Ecto neural progenitor cell (in vitro differentiated cells): ENCODE measurements at regions not wholly inside any gene's neighbourhood (a gene's known extent, or its start where the extent isn't known, plus 50 kb on each side); places are given as distances from the start of the nearest gene placed in this dataset.

Source experiments
- DNase-seq: peaks from one replicate; pipeline ENCODE4 v3.0.0-alpha.2; 2018; ENCODE audit warnings: low spot score

- no peak for DNase-seq
These were observed 135.1 kb upstream of the MYLIP start for GRCh38 chr6:15993716-15994228.

- no peak for DNase-seq
These were observed 138.7 kb upstream of the MYLIP start for GRCh38 chr6:15990179-15990578.

- DNase-seq, result no peak
These were observed 139.5 kb upstream of the MYLIP start for GRCh38 chr6:15989397-15989796.

GRCh38 chr6:15987569-15987968, 141.3 kb upstream of the MYLIP start:
- DNase-seq, result no peak

DNA sequence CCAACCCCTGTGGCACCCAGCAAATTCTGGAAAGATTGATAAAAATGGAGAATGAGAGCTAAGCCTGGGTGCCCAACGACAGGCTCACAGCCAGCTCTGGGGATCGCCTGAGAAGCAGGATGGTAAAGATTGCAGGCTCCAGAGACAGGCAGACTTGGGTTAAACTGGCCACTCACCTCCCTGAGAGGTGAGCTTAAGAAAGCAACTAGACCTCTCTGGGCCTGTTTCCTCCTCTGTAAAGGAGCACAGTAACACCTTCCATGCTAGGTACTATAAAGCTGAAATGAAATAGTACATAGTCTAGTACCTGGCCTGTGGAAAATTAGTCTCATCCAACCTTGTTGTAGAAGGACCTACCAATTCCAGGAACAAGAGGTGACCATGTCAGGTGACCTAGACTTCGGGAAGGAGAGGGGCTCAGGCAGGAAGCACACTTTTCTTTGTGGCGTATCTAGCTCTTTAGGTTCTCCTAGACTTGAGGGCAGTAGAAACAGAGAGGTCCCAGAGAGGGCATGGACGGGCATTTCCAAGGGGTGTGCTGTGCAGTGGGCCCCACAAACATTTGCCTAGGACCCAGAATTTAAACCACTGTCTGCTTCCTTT, 142.8 kb upstream of the MYLIP start:
- no peak for DNase-seq

DNA sequence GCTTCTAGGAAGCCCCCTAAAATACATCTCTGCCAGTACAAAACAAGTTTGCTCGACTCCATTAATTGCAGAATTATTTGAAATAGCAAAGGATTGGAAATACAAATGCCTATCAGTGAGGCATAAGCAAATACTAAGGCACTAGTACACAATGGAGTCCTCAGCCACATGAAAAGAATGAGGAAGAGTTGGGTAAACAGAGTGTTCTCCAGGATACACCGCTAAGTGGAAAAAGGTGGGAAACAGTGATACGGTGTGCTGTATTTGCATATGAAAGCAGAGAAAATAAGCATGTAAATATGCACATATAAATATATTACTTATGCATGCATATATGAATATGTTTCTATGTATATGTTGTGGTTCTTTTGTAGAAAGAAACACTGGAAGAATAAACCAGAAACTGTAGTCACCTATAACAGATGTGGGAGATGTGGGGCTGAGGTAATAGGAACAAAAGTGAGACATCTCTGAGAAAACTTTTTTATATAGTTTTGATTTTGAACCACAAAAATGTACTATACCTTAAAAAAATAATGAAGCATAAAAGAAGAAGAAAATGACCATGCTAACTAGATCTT, 143.4 kb upstream of the MYLIP start:
- DNase-seq, result no peak

DNA sequence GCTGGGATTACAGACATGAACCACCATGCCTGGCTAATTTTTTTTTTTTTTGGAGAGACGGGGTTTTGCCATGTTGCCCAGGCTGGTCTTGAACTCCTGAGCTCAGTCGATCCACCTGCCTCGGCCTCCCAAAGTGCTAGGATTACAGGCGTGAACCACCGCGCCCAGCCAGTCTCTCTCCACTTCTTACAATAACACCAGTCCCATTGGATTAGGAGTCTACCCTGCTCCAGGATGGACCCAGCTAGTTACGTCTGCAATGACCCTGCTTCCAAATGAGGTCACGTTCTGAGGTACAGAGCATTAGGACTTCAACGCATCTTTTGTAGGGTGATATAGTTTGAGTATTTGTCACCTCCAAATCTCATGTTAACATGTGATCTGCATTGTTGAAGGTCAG, 146.9 kb upstream of the MYLIP start:
- DNase-seq, result no peak

GRCh38 chr6:15980801-15981200, 148.1 kb upstream of the MYLIP start:
- DNase-seq, result no peak

DNA sequence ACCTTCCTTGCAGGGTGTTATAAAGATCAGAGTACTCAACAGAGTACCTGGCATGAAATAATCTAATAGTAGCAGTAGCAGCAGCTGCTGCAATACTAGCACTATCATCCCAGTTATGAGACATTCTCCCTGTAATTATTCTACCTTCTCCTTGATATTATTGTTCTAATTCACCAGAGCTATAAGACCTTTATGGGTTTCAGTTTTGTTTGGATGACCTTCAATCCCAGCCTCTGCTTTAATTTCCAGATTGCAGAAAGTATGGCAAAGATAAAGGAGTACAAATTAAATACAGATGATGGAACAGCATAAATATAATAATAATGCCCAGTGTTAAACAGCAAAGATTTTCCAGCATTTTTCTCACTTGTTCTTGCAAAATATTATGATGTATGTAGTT, 150.5 kb upstream of the MYLIP start:
- no peak for DNase-seq

DNA sequence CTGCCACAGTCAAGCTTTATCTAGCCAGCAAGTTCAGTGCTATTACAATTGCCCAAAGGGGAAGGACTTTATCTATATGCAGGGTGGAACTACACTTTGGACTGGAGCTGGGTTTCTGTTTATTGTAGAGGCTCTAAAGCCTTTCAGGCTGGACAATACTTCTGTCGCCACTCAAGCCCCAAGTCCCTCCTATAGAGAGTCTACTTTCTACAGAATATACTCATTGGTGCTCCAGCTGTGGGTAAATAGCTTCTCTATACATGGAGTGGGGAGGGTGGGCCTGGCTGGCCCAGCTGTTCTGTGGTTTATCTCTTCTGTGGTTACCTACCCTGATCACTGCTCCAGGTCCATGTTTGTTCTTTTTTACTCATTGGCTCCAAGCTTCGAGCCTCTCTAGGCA, 151.8 kb upstream of the MYLIP start:
- no peak for DNase-seq

DNA sequence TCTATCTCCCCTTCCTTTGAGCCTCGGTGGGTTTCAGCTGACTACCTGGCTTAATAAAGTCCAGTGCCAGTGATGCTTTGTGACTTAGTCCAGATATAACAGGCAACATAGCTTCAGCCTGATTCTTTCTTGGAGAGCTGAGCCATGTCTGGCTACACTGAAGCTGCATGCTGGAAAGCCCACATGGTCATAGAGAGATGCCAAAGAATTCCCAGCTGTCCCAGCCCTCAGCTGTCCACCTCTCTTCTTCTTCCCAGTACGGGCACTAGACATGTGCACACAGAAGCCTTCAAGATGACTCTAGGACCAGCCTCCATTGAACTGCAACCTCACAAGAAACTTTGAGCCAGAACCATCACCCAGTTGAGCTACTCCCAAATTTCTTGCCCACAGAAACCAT, 154.1 kb upstream of the MYLIP start:
- no peak for DNase-seq

GRCh38 chr6:15970517-15970916, 158.4 kb upstream of the MYLIP start:
- DNase-seq, result no peak

GRCh38 chr6:15969236-15969778, 159.6 kb upstream of the MYLIP start:
- DNase-seq, result no peak

GRCh38 chr6:15968519-15968918, 160.4 kb upstream of the MYLIP start:
- DNase-seq, result no peak

DNA sequence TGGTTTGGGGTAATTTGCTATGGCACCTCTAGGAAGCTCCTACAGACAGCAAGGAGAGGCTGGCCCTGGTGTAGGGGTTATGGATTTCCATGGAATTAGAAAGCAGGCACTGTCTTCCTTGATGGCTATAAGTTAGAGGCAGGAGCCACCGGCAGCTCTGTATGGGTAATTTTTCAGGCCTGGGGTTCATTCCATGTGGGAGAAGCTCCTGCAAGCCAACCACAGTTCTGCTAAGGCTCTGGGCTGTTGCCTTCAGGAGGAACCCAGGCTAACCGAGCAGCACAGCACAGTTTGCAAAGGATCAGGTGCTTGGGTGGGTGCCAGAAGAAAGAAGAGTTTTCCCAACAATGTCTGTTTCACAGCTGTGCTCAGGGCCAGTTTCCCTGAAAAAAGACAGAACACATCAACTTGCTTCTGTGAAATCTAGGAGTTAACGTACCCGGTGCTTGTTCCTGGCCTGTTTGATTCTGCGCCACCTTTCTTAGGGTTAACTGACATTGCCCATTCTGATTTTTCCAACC, 162.8 kb upstream of the MYLIP start:
- no peak for DNase-seq

GRCh38 chr6:15962449-15962764, 166.5 kb upstream of the MYLIP start:
- DNase-seq, result no peak

GRCh38 chr6:15961635-15962448, 167.0 kb upstream of the MYLIP start:
- no peak for DNase-seq

GRCh38 chr6:15960740-15961634, 167.9 kb upstream of the MYLIP start:
- DNase-seq, result no peak

GRCh38 chr6:15957655-15958169, 171.2 kb upstream of the MYLIP start:
- DNase-seq, result no peak

- DNase-seq, result no peak
These were observed 172.4 kb upstream of the MYLIP start for GRCh38 chr6:15956205-15957106.

- no peak for DNase-seq
These were observed 173.4 kb upstream of the MYLIP start for GRCh38 chr6:15955484-15955883.
